G401 (cell line): ENCODE measurements at regions not wholly inside any gene's neighbourhood (a gene's known extent, or its start where the extent isn't known, plus 50 kb on each side); places are given as distances from the start of the nearest gene placed in this dataset.
"Not testable (repeated sequence)": the region's sequence is repeated elsewhere in the genome, so short reads cannot be mapped to it uniquely, and the experiment has no call there.

ENCODE experiments used
- DNase-seq: peaks from one replicate; pipeline ENCODE4 v3.0.0-alpha.2; 2015; ENCODE audit warnings: low spot score
- in situ Hi-C: cut with HindIII; loops from 2 replicates; pipeline ENCODE4 v1.10.0; 2016; ENCODE audit warnings: low sequenced_read_pairs, mixed read lengths

- peak; percentile 19 for DNase-seq
- in situ Hi-C loops, result no loop called here
Observed at GRCh38 chr7:69438584-69439412, 159.5 kb upstream of the AUTS2 start.

- in situ Hi-C loops, result no loop called here
- no peak for DNase-seq
Observed at GRCh38 chr7:69439636-69440325, 158.5 kb upstream of the AUTS2 start.

DNA sequence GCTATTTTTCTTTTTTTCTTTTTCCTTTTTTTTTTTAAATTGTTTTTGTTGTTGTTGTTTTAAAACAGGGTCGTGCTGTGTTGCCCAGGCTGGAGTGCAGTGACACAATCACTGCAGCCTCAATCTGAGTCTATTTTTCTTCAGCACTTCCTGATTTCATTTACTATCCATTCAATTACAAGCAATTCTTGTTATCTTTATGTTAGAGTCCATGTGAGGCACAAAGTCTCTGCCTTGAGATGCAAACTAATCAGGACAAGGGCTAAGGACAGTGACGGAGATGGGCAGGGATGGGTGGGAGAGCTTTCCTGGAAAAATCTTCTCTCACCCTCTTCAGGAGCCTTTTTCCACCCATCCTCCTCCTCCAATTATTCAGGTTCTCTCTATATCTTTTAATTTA is 157.3 kb upstream of the AUTS2 start:
- in situ Hi-C loops, result no loop called here
- no peak for DNase-seq

- DNase-seq, result no peak
- in situ Hi-C loops, result no loop called here
Observed at GRCh38 chr7:69443136-69443535, 155.1 kb upstream of the AUTS2 start.

DNA sequence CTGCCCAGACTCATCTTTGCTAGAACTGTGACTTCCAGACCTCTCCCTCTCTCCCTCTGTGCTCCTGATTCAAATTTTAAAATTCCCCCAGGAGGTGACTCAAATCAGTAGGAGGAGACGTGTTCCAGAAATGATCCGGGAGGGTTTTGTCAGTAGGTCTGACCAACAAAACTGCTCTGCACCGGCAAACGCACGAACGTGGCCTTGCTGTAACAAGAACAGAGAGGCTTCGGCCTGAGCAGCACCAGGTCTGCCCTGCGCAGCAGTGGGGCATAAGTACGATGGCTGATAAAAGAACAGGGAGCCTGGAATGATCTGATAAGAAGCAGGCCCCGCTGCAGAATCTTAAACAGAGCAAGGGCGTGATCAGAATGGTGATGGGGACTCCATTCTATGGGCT is 152.7 kb upstream of the AUTS2 start:
- no peak for DNase-seq
- in situ Hi-C loops, result no loop called here

DNA sequence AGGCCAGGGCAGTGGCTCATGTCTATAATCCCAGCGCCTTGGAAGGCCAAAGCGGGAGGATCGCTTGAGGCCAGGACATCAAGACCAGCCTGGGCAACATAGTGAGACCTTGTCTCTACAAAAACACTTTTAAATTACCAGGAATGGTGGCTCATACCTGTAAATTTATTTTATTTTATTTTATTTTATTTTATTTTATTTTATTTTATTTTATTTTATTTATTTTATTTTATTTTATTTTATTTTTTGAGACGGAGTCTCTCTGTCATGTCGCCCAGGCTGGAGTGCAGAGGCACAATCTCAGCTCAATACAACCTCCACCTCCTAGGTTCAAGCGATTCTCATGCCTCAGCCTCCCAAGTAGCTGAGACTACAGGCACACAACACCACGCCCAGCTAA is 152.1 kb upstream of the AUTS2 start:
- DNase-seq, in situ Hi-C loops: not testable (repeated sequence)

DNA sequence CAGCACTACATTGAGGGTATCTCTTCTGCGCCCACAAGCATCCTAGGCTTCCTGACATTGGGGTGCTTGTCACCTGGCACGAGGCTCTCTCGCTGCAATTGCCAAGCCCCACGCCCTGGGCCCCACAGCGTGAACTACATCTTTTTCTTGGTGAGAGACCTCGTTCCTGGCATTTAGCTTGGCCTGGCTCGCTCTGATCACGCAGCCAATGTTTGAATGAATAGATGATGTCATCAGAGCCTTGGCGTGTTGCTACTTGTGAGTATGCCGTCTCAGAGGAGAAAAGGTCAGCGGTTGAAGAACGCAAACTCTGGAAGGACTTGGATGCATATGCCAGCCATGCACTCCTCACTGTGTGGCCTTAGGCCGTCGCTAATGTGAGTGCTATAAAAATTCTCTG is 150.2 kb upstream of the AUTS2 start:
- in situ Hi-C loops, result no loop called here
- DNase-seq, result no peak

- no peak for DNase-seq
- in situ Hi-C loops, result no loop called here
Observed at GRCh38 chr7:69450456-69450855, 147.8 kb upstream of the AUTS2 start.

DNA sequence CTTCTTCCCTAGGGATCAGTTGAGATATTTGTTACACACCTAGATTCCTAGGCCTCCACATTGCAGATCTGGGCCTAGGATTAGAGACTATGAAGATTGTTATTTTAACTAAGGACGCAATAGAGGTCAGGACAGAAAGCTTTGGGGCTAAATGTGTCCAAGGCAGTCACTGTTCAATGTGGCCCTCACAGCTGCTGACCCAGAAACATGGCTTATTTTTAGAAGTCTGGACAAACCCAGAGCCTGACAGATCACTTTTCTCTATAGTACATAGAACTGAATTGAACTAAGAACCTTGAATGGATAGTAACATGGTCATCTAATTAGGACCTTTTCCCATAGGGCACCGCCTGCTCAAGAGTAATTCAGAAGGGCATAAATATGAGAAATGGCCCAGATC is 146.6 kb upstream of the AUTS2 start:
- DNase-seq, result no peak
- in situ Hi-C loops, result no loop called here

DNA sequence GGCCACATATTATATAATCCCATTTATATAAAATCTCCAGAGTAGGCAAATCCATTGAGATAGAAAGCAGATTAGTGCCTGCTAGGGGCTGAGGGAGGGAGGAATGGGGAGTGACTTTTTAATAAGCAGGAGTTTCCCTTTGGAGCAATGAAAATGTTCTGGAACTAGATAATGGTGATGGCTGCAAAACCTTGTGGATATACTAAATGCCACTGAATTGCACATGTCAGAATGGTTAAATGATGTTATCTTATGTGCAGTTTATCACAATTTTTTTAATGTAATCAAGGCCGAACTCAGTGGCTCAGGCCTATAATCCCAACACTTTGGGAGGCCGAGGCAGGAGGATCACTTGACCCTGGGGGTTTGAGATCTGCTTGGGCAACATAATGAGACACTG is 145.5 kb upstream of the AUTS2 start:
- no peak for DNase-seq
- in situ Hi-C loops, result no loop called here

GRCh38 chr7:69457595-69458504 is 140.4 kb upstream of the AUTS2 start:
- DNase-seq, result peak; percentile 0
- in situ Hi-C loops, result no loop called here

- no peak for DNase-seq
- in situ Hi-C loops, result no loop called here
Observed at GRCh38 chr7:69464035-69464434, 134.2 kb upstream of the AUTS2 start.

DNA sequence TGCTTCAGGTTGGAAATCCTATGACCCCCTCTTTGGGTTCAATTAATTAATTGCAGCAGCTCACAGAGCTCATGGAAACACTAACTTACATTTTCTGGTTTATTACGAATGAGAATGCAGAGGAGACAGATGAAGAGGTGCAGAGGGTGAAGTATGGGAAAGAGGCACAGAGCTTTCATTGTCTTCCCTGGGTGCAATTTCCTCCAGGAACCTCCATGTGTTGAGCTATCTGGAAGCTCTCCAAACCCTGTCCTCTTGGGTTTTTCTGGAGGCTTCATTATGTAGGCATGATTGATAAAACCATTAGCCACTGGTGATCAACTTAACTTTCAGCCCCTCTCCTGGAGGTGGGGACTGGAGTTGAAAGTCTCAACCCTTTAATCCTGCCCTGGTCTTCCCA is 133.0 kb upstream of the AUTS2 start:
- no peak for DNase-seq
- in situ Hi-C loops, result no loop called here

- no peak for DNase-seq
- in situ Hi-C loops, result no loop called here
Observed at GRCh38 chr7:69467826-69468225, 130.4 kb upstream of the AUTS2 start.

DNA sequence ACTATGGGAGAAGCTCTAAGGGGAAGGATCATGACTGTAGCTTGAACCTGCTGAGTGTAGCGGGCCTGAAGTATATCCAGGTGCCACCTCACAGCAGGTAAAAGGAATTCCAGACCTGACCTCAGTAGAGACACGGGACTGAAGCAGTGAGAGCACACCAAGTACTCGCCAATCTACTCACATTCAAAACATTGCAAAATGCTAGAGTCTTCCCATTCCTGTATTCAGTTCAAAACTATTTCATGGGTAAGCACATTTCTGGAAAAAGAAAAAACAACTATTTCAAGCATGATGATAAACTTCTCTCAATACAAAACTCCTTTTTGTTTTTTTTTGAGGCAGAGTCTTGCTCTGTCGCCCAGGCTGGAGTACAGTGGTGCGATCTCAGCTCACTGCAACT is 121.9 kb upstream of the AUTS2 start:
- DNase-seq, result no peak
- in situ Hi-C loops, result no loop called here

DNA sequence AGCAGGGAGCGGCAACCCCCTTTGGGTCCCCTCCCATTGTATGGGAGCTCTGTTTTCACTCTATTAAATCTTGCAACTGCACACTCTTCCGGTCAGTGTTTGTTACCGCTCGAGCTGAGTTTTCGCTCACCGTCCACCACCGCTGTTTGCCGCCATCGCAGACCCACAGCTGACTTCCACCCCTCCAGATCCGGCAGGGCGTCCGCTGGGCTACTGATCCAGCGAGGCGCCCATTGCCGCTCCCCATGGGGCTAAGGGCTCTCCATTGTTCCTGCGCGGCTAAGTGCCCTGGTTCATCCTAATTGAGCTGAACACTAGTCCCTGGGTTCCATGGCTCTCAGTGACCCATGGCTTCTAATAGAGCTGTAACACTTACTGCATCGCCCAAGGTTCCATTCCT is 115.6 kb upstream of the AUTS2 start:
- in situ Hi-C loops, result no loop called here
- no peak for DNase-seq

DNA sequence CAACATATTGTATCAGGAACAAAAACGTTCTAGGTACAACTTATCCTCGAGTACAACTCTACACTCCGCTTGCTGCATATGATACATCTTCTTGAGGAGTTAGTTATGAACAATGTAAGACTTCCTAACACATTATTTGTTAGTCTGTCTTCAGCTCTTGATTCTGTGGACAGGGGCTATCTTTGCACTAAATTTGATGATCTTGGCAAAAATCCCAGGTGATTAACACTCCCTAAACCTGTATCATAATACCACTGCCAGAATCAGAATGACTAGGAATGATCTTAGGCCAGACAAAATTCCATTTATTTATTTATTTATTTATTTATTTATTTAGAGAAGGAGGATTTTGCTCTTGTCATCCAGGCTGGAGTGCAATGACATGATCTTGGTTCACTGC is 108.7 kb upstream of the AUTS2 start:
- DNase-seq, result no peak
- in situ Hi-C loops, result no loop called here

DNA sequence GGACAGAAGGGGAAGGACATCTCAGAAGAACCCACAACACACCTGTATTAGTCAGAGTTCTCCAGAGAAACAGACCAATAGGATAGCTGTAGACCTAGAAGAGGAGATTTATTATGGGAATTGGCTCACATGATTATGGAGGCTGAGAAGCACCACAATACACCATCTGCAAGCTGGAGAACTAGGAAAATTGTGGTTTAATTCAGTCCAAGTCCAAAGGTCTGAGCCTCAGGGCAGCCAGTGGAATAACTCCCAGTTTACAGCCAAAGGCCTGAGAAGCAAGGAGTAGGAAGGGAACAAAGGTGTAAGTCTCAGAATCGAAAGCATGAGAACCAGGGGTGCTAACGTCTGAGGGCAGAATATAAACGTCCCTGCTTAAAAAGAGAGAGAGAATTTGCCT is 99.6 kb upstream of the AUTS2 start:
- in situ Hi-C loops, result no loop called here

DNA sequence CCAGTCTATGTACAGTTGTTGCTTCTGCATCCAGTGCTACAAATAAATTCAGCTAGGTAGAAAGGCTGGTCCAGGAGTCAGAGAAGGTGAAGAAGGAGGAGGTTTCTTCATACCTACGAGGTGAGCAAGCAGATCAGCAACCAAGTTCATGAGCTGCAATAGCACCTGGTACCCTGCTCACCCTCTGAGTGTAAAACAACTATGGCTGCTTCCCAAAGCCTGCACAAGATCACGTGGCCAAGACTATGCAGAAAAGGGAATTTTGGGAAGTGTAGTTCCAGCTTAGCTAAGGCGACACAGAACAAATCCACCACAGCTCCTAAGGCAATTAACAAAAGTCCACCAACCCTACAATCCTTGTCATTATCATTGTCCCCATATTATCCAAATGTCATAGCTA is 95.9 kb upstream of the AUTS2 start:
- DNase-seq, result no peak
- in situ Hi-C loops, result no loop called here

More for the DNA sequence above, 99.6 kb upstream of the AUTS2 start:
- no peak for DNase-seq
